ENCODE measurements at regions not wholly inside any gene's neighbourhood (a gene's known extent, or its start where the extent isn't known, plus 50 kb on each side); places are given as distances from the start of the nearest gene placed in this dataset.

DNA sequence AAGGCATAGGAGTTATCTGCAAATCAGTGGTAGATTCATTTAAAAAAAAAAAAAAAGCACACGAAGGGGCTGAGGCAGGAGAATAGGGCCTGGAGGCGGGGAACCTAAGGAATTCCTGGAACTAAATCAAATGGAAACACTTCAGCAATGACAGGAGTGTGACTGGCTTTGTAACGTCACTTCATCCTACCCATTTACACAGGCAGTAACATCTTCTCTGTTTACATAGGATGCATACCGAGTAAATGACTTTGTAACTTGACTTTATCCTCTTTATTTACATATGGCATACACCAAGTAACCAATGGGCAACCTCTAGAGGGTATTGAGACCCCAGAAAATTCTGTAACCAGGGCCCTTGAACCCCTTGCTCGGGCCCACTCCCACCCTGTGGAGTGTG lies 56.4 kb upstream of the IYD start:
- Histone ChIP-seq H2AFZ (no peak overlapping the region), H3K4me2 (no peak overlapping the region), H3K79me2 (ENCODE audit: low read depth) (no peaks in the 10 kb centered on the region), H3K27me3 (ENCODE audit: insufficient read depth, low read depth) (no peaks in the 10 kb centered on the region), H3K4me3 (no peak overlapping the region), H3K27ac (no peak overlapping the region), H3K9me2 (ENCODE audit: insufficient read depth) (no peaks in the 10 kb centered on the region), H3K36me3 (ENCODE audit: low read depth) (no peaks in the 10 kb centered on the region), H3K4me1 (replicated peaks; ENCODE audit: insufficient read depth) (no peaks in the 10 kb centered on the region; the same call in 1 of the 2 replicates), H4K20me1 (ENCODE audit: insufficient read depth) (no peaks in the 10 kb centered on the region), H3F3A (ENCODE audit: insufficient read depth, low read depth) (no peaks in the 10 kb centered on the region), H3K9me3 (ENCODE audit: insufficient read depth, low read depth) (no peaks in the 10 kb centered on the region)
- ChIA-PET CTCF (no interaction called here), POLR2A (ENCODE audit: unreplicated experiment) (no interaction called here)
- DNase-seq: peak in 1 of 2 experiments; percentile 66
- intact Hi-C loops (cut with micrococcal nuclease; ENCODE audit: unreplicated experiment): no loop called here
- no TSS peak for BruUV-seq (replicated peaks)
- TF ChIP-seq, protein P1, sequence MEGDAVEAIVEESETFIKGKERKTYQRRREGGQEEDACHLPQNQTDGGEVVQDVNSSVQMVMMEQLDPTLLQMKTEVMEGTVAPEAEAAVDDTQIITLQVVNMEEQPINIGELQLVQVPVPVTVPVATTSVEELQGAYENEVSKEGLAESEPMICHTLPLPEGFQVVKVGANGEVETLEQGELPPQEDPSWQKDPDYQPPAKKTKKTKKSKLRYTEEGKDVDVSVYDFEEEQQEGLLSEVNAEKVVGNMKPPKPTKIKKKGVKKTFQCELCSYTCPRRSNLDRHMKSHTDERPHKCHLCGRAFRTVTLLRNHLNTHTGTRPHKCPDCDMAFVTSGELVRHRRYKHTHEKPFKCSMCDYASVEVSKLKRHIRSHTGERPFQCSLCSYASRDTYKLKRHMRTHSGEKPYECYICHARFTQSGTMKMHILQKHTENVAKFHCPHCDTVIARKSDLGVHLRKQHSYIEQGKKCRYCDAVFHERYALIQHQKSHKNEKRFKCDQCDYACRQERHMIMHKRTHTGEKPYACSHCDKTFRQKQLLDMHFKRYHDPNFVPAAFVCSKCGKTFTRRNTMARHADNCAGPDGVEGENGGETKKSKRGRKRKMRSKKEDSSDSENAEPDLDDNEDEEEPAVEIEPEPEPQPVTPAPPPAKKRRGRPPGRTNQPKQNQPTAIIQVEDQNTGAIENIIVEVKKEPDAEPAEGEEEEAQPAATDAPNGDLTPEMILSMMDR (conservative IDR thresholded peaks at IDR 0.05): no peak

DNA sequence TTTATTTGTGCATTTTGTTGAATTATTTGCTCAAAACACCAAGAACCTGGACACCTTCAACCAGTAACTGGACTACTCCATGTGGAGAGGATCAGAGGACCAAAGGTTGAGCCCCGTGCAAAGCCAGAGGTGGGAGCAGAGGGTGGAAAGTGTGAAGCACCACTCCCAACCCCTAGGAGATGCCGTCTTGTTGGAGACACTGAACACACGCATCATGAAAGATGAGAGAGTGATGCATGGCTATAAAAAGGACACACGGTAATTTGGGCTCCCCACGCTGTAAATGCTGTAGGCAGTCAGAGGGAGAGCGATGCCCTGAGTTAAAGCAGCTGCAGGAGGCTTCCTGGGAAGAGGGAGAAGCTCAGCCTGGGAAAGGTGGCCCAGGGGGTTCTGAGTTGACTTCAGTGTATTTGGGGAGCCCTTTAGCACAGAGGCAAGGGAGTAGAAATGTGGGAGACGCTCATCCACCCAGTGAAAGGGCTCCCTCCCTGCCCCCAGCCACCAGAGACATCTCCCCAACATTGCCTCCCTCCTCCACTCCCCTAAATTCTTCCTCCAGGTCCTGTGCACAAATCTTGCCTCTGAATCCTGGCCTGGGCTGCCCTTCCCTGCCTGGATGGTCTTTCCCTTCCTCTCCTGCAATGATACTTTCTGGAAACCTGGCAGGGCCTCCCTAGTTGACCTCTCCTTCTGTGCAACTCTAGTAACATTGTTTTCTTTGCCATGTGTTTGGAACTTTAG lies 55.8 kb upstream of the IYD start:
- H3K9me2 ChIP-seq (ENCODE audit: insufficient read depth): no peaks in the 10 kb centered on the region
- no peaks in the 10 kb centered on the region for H3K79me2 ChIP-seq (ENCODE audit: low read depth)
- H4K20me1 ChIP-seq (ENCODE audit: insufficient read depth): no peaks in the 10 kb centered on the region
- H3K9me3 ChIP-seq (ENCODE audit: insufficient read depth, low read depth): no peaks in the 10 kb centered on the region
- DNase-seq: no peak
- H3K4me1 ChIP-seq (replicated peaks; ENCODE audit: insufficient read depth): no peaks in the 10 kb centered on the region; the same call in 1 of the 2 replicates
- intact Hi-C loops (cut with micrococcal nuclease; ENCODE audit: unreplicated experiment): no loop called here
- H3K4me2 ChIP-seq: no peak overlapping the region
- H3K27me3 ChIP-seq (ENCODE audit: insufficient read depth, low read depth): no peaks in the 10 kb centered on the region
- H3K4me3 ChIP-seq: no peak overlapping the region
- no peaks in the 10 kb centered on the region for H3F3A ChIP-seq (ENCODE audit: insufficient read depth, low read depth)
- ChIA-PET CTCF (no interaction called here), POLR2A (ENCODE audit: unreplicated experiment) (interaction anchor here (0.6 kb wide), 1 partner anchor 287 kb away, joined by 3 read pairs; no protein-coding TSS in a partner anchor)
- no peak overlapping the region for H3K27ac ChIP-seq
- H3K36me3 ChIP-seq (ENCODE audit: low read depth): no peaks in the 10 kb centered on the region
- TF ChIP-seq, protein P1 (conservative IDR thresholded peaks at IDR 0.05): no peak
- no peak for TF ChIP-seq EZH2 (IDR thresholded peaks at IDR 0.05; ENCODE audit: low read depth)
- BruUV-seq (replicated peaks): no TSS peak
- no peak overlapping the region for H2AFZ ChIP-seq

DNA sequence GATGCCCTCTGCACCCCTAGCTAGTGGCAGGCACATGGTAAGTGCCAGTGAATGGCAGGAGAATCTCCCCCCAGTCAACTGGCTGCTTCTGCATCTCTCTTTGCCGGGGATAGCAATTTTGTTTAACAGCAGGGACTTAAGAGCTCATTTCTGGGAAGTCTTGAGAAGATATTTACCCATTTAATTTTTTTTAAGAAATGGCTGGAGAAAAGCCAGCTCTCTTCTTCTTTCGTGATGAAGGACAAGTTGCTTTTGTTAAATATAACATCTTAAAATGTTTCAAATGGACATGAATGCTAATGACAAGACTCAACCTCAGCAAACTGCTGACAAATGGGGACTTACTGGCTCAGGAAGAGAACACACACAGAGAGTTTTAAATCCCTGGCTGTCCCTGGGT lies 55.0 kb upstream of the IYD start:
- no peak overlapping the region for H3K4me3 ChIP-seq
- DNase-seq: no peak
- ChIA-PET CTCF (no interaction called here), POLR2A (ENCODE audit: unreplicated experiment) (interaction anchor here (0.6 kb wide), 1 partner anchor 288 kb away, joined by 3 read pairs; no protein-coding TSS in a partner anchor)
- no peaks in the 10 kb centered on the region for H3K27me3 ChIP-seq (ENCODE audit: insufficient read depth, low read depth)
- no peaks in the 10 kb centered on the region; the same call in 1 of the 2 replicates for H3K4me1 ChIP-seq (replicated peaks; ENCODE audit: insufficient read depth)
- no peaks in the 10 kb centered on the region for H3K79me2 ChIP-seq (ENCODE audit: low read depth)
- intact Hi-C loops (cut with micrococcal nuclease; ENCODE audit: unreplicated experiment): no loop called here
- H3K4me2 ChIP-seq: no peak overlapping the region
- no peaks in the 10 kb centered on the region for H3K36me3 ChIP-seq (ENCODE audit: low read depth)
- no peaks in the 10 kb centered on the region for H3F3A ChIP-seq (ENCODE audit: insufficient read depth, low read depth)
- no peaks in the 10 kb centered on the region for H3K9me2 ChIP-seq (ENCODE audit: insufficient read depth)
- no peak overlapping the region for H2AFZ ChIP-seq
- no peaks in the 10 kb centered on the region for H3K9me3 ChIP-seq (ENCODE audit: insufficient read depth, low read depth)
- no peaks in the 10 kb centered on the region for H4K20me1 ChIP-seq (ENCODE audit: insufficient read depth)
- no peak overlapping the region for H3K27ac ChIP-seq
- no TSS peak for BruUV-seq (replicated peaks)
- TF ChIP-seq, protein P1 (conservative IDR thresholded peaks at IDR 0.05): no peak
- TF ChIP-seq EZH2 (IDR thresholded peaks at IDR 0.05; ENCODE audit: low read depth): no peak

Measured in PC-9 (cell line).